Occipital lobe (tissue), 1 donor: ENCODE measurements at regions not wholly inside any gene's neighbourhood (a gene's known extent, or its start where the extent isn't known, plus 50 kb on each side); places are given as distances from the start of the nearest gene placed in this dataset.
A peak's percentile ranks its signal among the peaks of the same experiment; 100 is the strongest.

Experiments
- DNase-seq: peaks from one replicate; lab custom pipeline; 2025; lab: John Stamatoyannopoulos, UW

DNA sequence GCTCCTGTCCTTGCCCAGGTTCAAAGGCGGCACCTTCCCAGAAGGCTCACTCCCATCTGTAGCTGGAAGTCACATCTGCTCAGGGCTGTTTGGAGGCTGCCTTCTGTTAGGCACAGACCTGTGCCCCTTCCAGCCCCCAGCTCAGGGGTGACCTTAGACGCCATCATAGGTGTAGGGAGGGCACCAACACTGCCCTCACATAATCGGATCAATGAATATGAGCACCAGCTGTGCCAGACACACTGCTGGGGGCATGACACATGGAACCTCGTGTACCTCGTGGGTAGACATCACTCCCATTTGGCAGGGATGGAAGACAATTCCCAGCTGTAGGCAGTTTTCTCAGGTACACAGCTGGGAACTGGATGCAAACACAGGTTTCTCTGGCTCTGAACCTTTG is 220.7 kb upstream of the ASIC2 start:
- no peak for DNase-seq

DNA sequence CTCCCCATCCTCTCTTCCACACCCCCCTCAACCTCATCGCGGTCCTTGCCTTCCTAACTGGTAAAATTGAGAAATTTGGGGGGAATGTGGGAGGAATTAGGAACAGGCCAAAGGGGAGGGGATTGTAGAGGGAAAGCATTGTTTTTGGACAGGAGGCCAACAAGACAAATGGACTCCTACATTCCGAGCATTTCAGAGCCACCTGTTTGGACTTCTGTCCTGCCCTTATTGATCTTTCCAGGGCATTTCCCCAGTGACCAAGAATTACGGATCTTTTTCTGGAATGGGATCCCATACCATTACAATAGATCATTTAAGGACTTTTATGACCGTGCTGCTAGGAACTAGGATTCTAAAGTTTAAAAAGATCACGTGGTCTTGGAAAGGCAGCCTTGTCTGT is 221.3 kb upstream of the ASIC2 start:
- DNase-seq = no peak

DNA sequence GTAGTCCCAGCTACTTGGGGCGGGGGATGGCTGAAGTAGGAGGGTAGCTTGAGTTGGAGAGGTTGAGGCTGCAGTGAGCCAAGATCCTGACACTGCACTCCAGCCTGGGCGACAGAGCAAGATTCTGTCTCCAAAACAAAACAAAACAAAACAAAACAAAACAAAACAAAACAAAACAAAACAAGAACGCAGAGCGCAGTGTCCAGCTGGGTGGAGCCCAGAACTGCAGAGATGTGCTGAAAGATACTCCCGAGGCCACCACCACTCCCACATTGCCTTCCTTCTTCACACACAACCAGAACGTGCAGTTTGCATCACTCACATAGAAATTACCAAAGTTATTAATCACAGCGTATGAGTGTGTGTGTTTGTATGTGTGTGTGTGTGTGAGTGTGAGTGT is 222.9 kb upstream of the ASIC2 start:
- no peak for DNase-seq

GRCh38 chr17:33516645-33517044 is 223.6 kb upstream of the ASIC2 start:
- DNase-seq = no peak

GRCh38 chr17:33517746-33518145 is 224.7 kb upstream of the ASIC2 start:
- no peak for DNase-seq

DNA sequence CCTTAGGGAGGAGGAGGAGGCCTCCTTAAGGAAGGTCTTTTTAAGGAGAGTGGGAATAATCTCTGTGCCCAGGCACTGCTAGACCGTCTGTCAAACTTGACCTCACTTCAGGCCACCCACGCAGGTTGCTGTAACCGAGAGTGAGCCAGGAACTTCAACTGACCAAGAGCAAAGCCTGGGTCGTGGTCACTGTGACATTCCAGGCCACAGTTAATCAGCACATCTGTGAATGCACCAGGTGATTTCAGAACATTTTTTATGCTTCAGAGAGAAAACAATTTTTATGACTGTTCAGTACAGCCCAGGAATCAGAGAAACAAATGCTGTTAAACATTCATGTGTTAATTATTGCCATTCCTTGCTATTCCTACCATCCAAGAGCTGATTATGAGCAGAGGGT is 226.6 kb upstream of the ASIC2 start:
- no peak for DNase-seq

DNA sequence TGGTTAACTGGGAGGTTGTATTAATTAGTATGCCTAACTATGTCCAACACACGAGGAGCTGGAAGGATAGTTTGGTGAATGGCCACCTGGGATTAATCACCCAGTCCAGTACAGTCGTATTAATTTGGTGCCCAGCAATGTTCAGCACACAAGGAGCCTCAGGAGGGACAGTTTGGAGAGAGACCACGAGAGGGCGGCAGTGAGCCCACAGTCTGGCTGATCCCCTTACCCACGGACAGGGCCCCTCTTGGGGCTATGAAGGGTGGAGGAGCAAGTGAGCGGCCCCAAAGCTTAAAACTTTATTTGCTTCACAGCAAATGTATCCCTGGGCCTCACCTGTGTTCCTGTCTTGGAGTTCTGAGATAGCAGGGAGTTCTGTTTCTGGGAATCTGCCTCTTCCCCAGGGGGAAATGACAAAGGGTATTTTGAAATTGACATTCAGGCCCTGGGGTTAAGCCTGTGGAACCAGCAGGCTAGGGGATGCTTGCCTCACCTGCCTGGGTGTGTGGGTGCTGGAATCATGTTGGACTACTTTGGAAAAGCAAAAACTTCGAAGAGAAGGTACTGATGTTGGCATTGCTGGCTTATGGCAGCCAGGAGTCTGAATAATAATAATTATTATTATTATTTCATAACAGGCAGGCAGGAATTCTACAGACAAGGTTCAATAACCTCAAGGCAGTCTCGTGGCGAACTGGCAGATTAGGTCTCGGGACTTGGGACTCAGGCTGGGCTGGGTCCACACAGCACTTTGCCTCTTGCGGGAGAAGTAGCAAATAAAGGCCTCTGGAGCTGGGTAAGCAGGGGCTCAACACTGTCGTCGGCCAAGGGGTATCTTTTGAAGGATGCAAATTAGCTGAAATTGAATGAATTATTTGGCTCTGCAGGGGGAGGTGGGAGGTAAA is 227.6 kb upstream of the ASIC2 start:
- DNase-seq = no peak

DNA sequence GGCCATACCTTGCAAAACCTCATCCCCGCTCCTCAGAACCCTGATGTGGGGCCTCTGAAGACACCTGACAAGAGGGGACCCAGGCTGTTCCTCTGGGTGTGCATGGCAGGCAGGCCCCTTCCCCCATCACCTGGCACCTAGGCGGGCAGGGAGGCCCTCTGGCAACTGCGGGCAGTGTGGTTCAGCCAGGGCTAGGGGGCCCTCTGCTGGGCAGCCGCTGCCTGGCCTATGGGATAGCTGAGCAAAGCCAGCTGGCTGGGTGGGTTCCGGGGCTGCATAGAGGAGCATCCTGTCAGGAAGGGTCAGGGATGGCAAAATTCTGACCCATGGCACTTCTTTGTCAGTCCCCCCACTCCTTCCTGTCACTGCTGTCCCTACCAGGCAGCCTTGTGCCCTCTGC is 228.7 kb upstream of the ASIC2 start:
- DNase-seq = no peak

DNA sequence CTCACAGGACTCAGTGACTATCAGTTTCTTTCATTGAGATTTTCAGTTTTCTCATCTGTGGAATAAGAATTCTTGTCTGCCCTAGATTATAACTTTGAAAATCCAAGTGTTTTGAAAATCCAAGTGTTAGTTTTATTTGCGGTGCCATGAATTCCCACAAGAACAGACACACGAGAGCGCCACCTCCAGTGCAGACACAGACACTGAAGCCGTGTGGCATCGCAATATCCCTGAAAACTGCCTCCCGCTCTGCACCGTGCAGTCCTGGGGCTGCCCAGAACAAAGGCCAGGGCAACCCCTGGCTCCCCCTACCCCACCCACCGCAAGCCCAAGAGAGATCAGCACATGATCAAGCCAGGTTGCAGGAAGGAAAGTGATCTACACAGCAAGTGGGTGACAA is 229.5 kb upstream of the ASIC2 start:
- no peak for DNase-seq

- DNase-seq = peak; percentile 72
Observed at GRCh38 chr17:33523577-33523981, 230.5 kb upstream of the ASIC2 start.

DNA sequence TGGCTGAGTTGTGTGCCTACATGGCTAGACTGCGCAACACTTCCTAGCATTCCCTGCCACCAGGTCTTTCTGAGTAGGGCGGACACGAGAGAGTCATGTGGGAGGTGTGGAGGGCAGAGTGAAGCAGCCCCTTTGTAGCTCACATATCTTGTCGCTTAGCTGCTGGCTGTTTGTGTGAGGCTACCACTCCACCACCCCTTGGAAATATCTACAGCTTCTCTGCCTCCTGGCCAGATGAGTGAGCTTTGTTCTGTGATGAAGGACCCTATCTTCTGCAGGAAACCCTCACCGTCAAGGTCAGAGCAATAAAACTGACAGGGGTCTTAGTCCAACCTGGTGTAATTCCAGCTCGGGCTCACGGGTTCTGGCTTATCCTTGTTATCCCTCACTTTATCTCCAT is 232.1 kb upstream of the ASIC2 start:
- DNase-seq = no peak

GRCh38 chr17:33526717-33527116 is 233.6 kb upstream of the ASIC2 start:
- no peak for DNase-seq

GRCh38 chr17:33527290-33527689 is 234.2 kb upstream of the ASIC2 start:
- no peak for DNase-seq

- no peak for DNase-seq
Observed at GRCh38 chr17:33528846-33529245, 235.8 kb upstream of the ASIC2 start.

DNA sequence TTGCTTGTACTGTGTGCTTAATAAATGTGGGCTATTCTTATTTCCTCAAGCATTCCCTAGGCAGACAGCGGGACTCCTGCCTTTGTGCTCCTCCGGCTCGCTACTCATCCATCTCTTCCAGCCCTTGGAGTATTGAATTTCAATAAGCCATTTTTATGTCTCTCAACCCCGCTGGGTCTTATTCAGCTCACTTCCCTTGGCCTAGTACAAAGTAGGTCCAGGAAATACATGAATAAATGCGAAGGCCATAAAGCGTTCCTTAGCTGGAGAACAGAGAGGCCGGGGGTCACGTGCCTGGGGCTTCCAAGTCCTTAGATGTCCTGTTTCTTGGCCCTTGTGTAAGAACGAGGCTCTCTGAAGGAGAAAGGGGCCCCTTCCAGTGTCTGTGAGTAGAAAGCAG is 236.7 kb upstream of the ASIC2 start:
- no peak for DNase-seq

DNA sequence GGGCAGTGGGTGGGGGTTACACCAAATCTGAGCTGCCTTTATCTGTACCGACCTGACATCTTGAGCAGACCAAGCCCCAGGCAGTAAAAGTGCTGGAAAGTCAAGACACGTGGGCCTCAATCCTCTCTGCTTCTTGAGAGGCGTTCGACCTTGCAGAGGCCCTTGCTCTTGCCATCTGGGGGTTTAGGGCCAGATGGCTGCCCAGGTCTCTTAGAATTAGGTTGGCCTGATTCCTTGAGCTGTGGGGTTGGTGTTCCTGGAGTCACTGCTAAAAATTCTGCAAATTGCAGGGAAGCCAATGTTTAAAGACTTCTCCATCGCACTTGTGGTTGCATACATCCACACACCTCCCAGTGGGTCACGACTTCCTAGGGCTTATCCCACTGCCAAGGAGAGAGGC is 238.2 kb upstream of the ASIC2 start:
- no peak for DNase-seq

DNA sequence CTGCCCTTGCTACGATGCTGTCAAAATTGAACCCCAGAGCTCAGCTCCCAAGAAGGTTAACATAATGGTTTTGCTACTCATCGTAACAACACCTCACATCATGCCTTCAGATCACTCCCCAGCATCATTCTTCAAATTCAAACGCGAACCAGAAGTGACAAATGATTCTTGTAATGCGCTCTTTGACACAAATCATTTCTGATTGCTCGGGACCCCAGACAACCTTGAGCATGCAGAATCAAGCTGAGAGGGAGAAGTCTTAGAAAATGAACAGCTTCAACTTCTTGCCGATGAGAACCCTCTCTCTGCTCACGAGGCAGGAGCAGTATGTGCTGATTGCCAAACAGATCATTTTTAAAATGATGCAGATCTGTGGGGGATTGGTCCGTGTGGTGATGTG is 241.0 kb upstream of the ASIC2 start:
- no peak for DNase-seq

- DNase-seq = no peak
Observed at GRCh38 chr17:33545124-33545523, 252.0 kb upstream of the ASIC2 start.

DNA sequence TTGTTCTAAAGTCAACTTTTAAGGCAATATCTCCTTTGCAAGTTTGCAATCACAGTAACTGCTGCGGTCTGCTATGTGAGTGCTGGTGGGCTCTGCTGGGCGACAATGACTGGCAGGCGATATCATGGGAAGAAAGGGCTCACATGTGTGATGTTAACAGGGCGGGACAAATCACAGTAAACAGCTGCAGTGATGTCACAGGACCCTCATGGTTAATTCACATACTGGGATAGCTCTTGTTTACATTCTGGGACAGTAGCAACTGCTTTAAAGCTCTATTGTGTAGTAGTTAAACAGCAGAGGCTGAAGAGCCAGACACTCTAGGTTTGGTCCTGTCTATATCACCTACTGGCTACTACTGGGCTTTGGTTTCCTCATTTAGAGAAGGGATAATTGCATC is 257.2 kb upstream of the ASIC2 start:
- DNase-seq = no peak

DNA sequence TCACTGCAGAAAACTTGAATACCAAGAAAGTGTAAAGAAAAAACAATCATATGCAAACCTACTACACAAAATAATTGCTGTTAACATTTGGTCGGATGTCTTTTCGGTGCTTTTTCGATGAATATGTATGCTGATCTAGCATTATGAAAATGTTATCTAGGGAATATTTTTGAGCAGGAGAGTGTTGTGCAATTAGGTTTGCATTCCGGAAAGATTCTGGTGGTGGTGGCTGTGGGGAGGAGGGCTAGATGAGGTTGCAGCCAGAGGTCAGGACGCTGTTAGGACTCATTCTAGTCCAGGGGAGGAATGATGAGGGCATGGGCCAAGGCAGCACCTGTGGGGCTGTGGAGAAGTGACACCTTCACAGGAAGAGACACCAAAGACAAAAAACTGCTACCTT is 258.0 kb upstream of the ASIC2 start:
- no peak for DNase-seq

DNA sequence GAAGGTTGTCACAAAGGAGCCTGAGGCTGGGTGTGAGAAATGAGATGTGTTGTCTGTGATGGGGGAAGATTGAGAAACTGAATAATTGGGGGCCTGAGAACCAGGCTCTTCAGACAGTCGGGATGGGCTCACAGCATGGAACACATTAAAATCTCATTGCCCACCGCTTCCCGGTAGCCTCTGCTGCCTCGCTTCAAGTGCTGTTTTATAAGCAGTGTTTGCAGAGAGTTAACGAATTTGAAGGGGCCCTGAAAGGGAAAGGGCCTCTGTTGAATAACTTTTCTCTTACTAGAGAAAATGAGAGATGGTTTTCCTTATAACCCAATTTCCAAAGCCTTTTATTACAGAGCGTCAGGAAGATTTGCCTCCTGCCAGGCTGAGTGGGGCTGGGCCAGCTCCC is 258.8 kb upstream of the ASIC2 start:
- DNase-seq = no peak

DNA sequence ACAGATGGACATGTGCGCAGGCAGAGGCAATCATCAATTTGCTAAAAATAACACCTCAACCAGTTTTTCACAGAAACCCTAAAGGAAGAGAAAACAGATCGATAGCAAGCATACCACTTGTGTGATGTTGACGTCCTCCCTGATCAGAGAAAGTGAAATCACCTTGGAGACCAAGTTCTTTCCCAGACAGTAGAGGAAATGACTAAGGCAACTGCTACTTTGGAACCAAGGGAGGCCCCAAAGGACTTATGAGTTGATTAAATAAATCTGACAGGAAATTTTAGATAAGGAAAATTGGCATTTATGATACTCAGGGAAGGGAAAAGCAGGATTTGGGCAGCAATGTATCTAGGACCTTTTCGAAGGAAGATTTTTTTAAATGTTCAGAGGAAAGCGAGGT is 267.1 kb upstream of the ASIC2 start:
- DNase-seq = no peak

- no peak for DNase-seq
Observed at GRCh38 chr17:33560871-33561270, 267.8 kb upstream of the ASIC2 start.
